K562 (cell line): ENCODE measurements at regions not wholly inside any gene's neighbourhood (a gene's known extent, or its start where the extent isn't known, plus 50 kb on each side); places are given as distances from the start of the nearest gene placed in this dataset.

Source experiments
- ATAC-seq: fragments of 200-7000 bp; cut with Tn5 transposase; 3 replicates; pipeline ENCODE4 v1.9.1; 2020; ENCODE audit warnings: moderate library complexity
- BruUV-seq: library from RNA; stranded (reverse); fragments of 400-500 nt; replicated peaks from 2 replicates; lab custom pipeline; 2021; lab: Mats Ljungman, UMichigan
- CTCF ChIA-PET: fragments of 300-600 bp; formaldehyde crosslinking; extraction: SDS; loops from one replicate; lab custom pipeline; 2021; ENCODE audit warnings: low intra/inter-chr PET ratio; lab: Yijun Ruan, JAX
- POLR2A ChIA-PET: fragments of 300-600, 350-650 bp; sonication (Branson Sonifier 250); formaldehyde crosslinking; extraction: SDS; loops from one replicate; lab custom pipeline; 2021; ENCODE audit warnings: antibody characterized with exemption, inconsistent platforms; lab: Yijun Ruan, JAX
- DNase-seq, 4 experiments: peaks; one replicate each; pipeline versions ENCODE4 v3.0.0 to v3.0.0-alpha.2; 2011 to 2018; ENCODE audit warnings: low spot score in 3 of 4, mixed read lengths in 3 of 4; ENCODE audit errors: extremely low read depth in 1 of 4
- FAIRE-seq: peaks from 2 replicates; lab custom pipeline; 2011; peaks lifted over from hg19 to GRCh38; lab: Jason Lieb, UNC
- H2AFZ ChIP-seq: 2 replicates; pipeline ENCODE4 v1.6.0; 2011; ENCODE audit warnings: low read depth, low read length, control low read depth, inconsistent platforms
- H3K27ac ChIP-seq: fragments of 200-600 bp; 3 replicates; pipeline ENCODE4 v1.8.0; 2011; ENCODE audit warnings: low read depth, mild to moderate bottlenecking, control low read depth, inconsistent platforms, low read length, moderate library complexity, mixed read lengths; ENCODE audit errors: extremely low read depth
- H3K27me3 ChIP-seq, 2 experiments: fragments of 300-600 bp in 1 of 2; 2 replicates in 1 of 2; 3 replicates in 1 of 2; pipeline versions ENCODE4 v1.6.0 to v1.8.0; 2011; ENCODE audit warnings: inconsistent platforms in 2 of 2, low read length in 2 of 2, mild to moderate bottlenecking in 1 of 2, mixed read lengths in 1 of 2, moderate library complexity in 1 of 2; ENCODE audit not compliant: control insufficient read depth in 2 of 2, insufficient read depth in 2 of 2
- H3K36me3 ChIP-seq: fragments of 300-600 bp; 3 replicates; pipeline ENCODE4 v1.8.0; 2011; ENCODE audit warnings: mild to moderate bottlenecking, low read length, inconsistent platforms; ENCODE audit not compliant: control insufficient read depth, insufficient read depth
- H3K4me1 ChIP-seq, 2 experiments: fragments of 200-600 bp in 1 of 2; replicated peaks in 1 of 2; 2 replicates in 1 of 2; 3 replicates in 1 of 2; pipeline versions ENCODE4 v1.5.1 to v1.8.0; 2011; ENCODE audit warnings: inconsistent platforms in 2 of 2, low read length in 2 of 2, mild to moderate bottlenecking in 1 of 2, mixed read lengths in 1 of 2, moderate library complexity in 1 of 2; ENCODE audit not compliant: control insufficient read depth in 2 of 2, insufficient read depth in 2 of 2
- H3K4me2 ChIP-seq: 2 replicates; pipeline ENCODE4 v1.6.1; 2011; ENCODE audit warnings: low read length, control low read depth, inconsistent platforms, mixed read lengths; ENCODE audit not compliant: insufficient read depth
- H3K4me3 ChIP-seq: fragments of 200-600 bp; sonication (generic), shearing (Covaris generic); 2 replicates; pipeline ENCODE4 v1.5.1; 2016; ENCODE audit warnings: control low read depth, inconsistent platforms
- H3K79me2 ChIP-seq: fragments of 200-600 bp; 3 replicates; pipeline ENCODE4 v1.8.0; 2011; ENCODE audit warnings: low read length, inconsistent platforms; ENCODE audit not compliant: control insufficient read depth, insufficient read depth
- H3K9ac ChIP-seq, 2 experiments: 2 replicates each; pipeline versions ENCODE4 v1.6.0 to v1.6.1; 2011; ENCODE audit warnings: low read depth in 2 of 2, low read length in 2 of 2, control low read depth in 1 of 2, inconsistent platforms in 1 of 2, mild to moderate bottlenecking in 1 of 2, mixed read lengths in 1 of 2; ENCODE audit not compliant: insufficient read depth in 1 of 2
- H3K9me1 ChIP-seq: one replicate; pipeline ENCODE4 v1.6.0; 2011; ENCODE audit warnings: inconsistent platforms, mild to moderate bottlenecking, low read length, moderate library complexity; ENCODE audit not compliant: control insufficient read depth, insufficient read depth
- H3K9me3 ChIP-seq: replicated peaks from 2 replicates; pipeline ENCODE4 v1.5.1; 2011; ENCODE audit warnings: low read depth, low read length, inconsistent platforms; ENCODE audit not compliant: control insufficient read depth, insufficient read depth
- H4K20me1 ChIP-seq: replicated peaks from 2 replicates; pipeline ENCODE4 v1.6.1; 2011; ENCODE audit warnings: low read length, inconsistent platforms, mixed read lengths; ENCODE audit not compliant: control insufficient read depth, insufficient read depth
- ARHGAP35 ChIP-seq: fragments of 450-650 bp; IDR thresholded peaks from 2 replicates; pipeline ENCODE4 v1.6.1; 2018; ENCODE audit not compliant: partially characterized antibody
- ATF3 ChIP-seq, 2 experiments: fragments of 450-650 bp in 1 of 2; sonication (generic) in 1 of 2; formaldehyde crosslinking in 1 of 2; IDR thresholded peaks in 1 of 2; conservative IDR thresholded peaks in 1 of 2; 2 replicates each; pipeline versions ENCODE4 v1.6.1 to v1.8.1; 2016 to 2023; ENCODE audit warnings: mild to moderate bottlenecking in 2 of 2, moderate library complexity in 2 of 2, inconsistent platforms in 1 of 2, missing genetic modification reagents in 1 of 2
- CBFA2T2 ChIP-seq: fragments of 450-650 bp; conservative IDR thresholded peaks from 2 replicates; pipeline ENCODE4 v1.6.1; 2017; ENCODE audit warnings: mild to moderate bottlenecking
- CBFA2T3 ChIP-seq: fragments of 450-650 bp; IDR thresholded peaks from 2 replicates; pipeline ENCODE4 v1.6.1; 2017
- DPF2 ChIP-seq: fragments of 450-650 bp; IDR thresholded peaks from 2 replicates; pipeline ENCODE4 v1.6.1; 2016
- FOS ChIP-seq: IDR thresholded peaks from 3 replicates; pipeline ENCODE4 v1.6.1; 2011; ENCODE audit not compliant: insufficient read length; ENCODE audit errors: extremely low read depth
- FOSL1 ChIP-seq: fragments of 200-800 bp; sonication (Bioruptor generic); conservative IDR thresholded peaks from 2 replicates; pipeline ENCODE4 v1.6.1; 2016; ENCODE audit warnings: missing genetic modification characterization, missing compliant biosample characterization
- FOXA1 ChIP-seq: fragments of 450-650 bp; IDR thresholded peaks from 2 replicates; pipeline ENCODE4 v1.6.1; 2016; ENCODE audit warnings: mild to moderate bottlenecking, borderline replicate concordance
- JUND ChIP-seq, 2 experiments: IDR thresholded peaks; 2 replicates in 1 of 2; 3 replicates in 1 of 2; pipeline ENCODE4 v1.6.1; 2011; ENCODE audit warnings: borderline replicate concordance in 2 of 2, low read depth in 2 of 2, low read length in 2 of 2, improper control_type of control experiment in 1 of 2, missing biosample characterization in 1 of 2, missing genetic modification characterization in 1 of 2, missing genetic modification reagents in 1 of 2
- NFE2 ChIP-seq: IDR thresholded peaks from 2 replicates; pipeline ENCODE4 v1.6.1; 2014; ENCODE audit warnings: antibody characterized with exemption, low read depth
- ZC3H11A ChIP-seq: IDR thresholded peaks from 2 replicates; pipeline ENCODE4 v1.6.1; 2012; ENCODE audit warnings: low read depth, low read length, improper control_type of control experiment
- ZNF140 ChIP-seq: fragments of 250-450 bp; sonication (Bioruptor Pico); IDR thresholded peaks from 2 replicates; pipeline ENCODE4 v1.8.0; 2021; ENCODE audit warnings: moderate library complexity, mild to moderate bottlenecking, inconsistent platforms
- ZNF740 ChIP-seq, 3 experiments: fragments of 200-800 bp in 1 of 3; sonication (Bioruptor generic) in 1 of 3; sonication (generic) in 1 of 3; formaldehyde crosslinking in 1 of 3; IDR thresholded peaks; 2 replicates each; pipeline versions ENCODE4 v1.6.1 to v1.8.0; 2016 to 2022; ENCODE audit warnings: mild to moderate bottlenecking in 2 of 3, missing compliant biosample characterization in 2 of 3, missing genetic modification characterization in 2 of 3, missing genetic modification reagents in 1 of 3
- WGBS: fragments of 100-300 bp; shearing (Covaris generic); methylation state at CpG from one replicate; pipeline ENCODE4 v1.1.6; 2016; ENCODE audit warnings: low coverage, mixed read lengths; ENCODE audit not compliant: insufficient coverage; ENCODE audit errors: missing lambda C conversion rate; 5-methylcytosine and 5-hydroxymethylcytosine counted together
- in situ Hi-C: fragments of 300-500 bp; cut with MboI; formaldehyde crosslinking; loops from 4 replicates; pipeline ENCODE4 v1.15.0; 2018; ENCODE audit warnings: inconsistent platforms, mixed read lengths
- intact Hi-C: fragments of 100-400 bp; cut with micrococcal nuclease; formaldehyde crosslinking; loops from 2 replicates; pipeline ENCODE4 v1.14.2; 2022

- H3K9me1 ChIP-seq, result no peaks in the 10 kb centered on the region
- H3K9ac ChIP-seq, result no peak overlapping the region
- ATAC-seq (peak; percentile 25; the same call in 2 of the 3 replicates), DNase-seq (no peak), FAIRE-seq (no peak)
- no peak overlapping the region for H3K4me2 ChIP-seq
- no TSS peak for BruUV-seq
- H3K4me3 ChIP-seq, result no peak overlapping the region
- CTCF ChIA-PET, result no interaction called here
- peaks cover 19 to 24% of the 10 kb centered on the region in 2 experiments; a peak in 4 of 5 replicates for H3K4me1 ChIP-seq
- WGBS, result 23% methylated on average over 8 of the region's 8 CpGs
- in situ Hi-C loops (no loop called here), intact Hi-C loops (no loop called here)
- no peaks in the 10 kb centered on the region for H3K36me3 ChIP-seq
- H4K20me1 ChIP-seq, result no peaks in the 10 kb centered on the region
- POLR2A ChIA-PET, result interaction anchor here (0.6 to 1.3 kb wide), 3 partner anchors 12 to 208 kb away, joined by 3 to 4 read pairs (median 3); no protein-coding TSS in a partner anchor
- H3K27me3 ChIP-seq, result no peaks in the 10 kb centered on the region
- H2AFZ ChIP-seq, result no peak overlapping the region
- no peaks in the 10 kb centered on the region for H3K9me3 ChIP-seq
- H3K27ac ChIP-seq, result no peak overlapping the region
- no peak for TF ChIP-seq ZNF140 (CRISPR knock-in tag)
- TF ChIP-seq FOXA1, result no peak
- peak; percentile 21; the same call in 1 of the 2 replicates for TF ChIP-seq CBFA2T3
- TF ChIP-seq DPF2, result 0 out of 2 replicates have a peak, but pooled peaks have one; percentile 16
- TF ChIP-seq JUND (IDR thresholded peaks at IDR 0.05; ENCODE audit: borderline replicate concordance, low read depth, low read length), result peak; percentile 77
- peak; percentile 67; the same call in 1 of the 3 replicates for TF ChIP-seq JUND (tag; IDR thresholded peaks at IDR 0.05; ENCODE audit: borderline replicate concordance, low read depth, low read length)
- TF ChIP-seq ZNF740 (CRISPR knock-in tag; IDR thresholded peaks at IDR 0.05), result no peak
- TF ChIP-seq ZNF740 (tag; IDR thresholded peaks at IDR 0.05), result no peak
- no peak for TF ChIP-seq ZC3H11A
- TF ChIP-seq CBFA2T2, result peak; percentile 14; the same call in 1 of the 2 replicates
- TF ChIP-seq FOS, result peak; percentile 4
- no peak for TF ChIP-seq ARHGAP35
- TF ChIP-seq ATF3 (IDR thresholded peaks at IDR 0.05), result peak; percentile 73
- TF ChIP-seq ATF3 (CRISPR knock-in tag; conservative IDR thresholded peaks at IDR 0.05), result no peak
- peak; percentile 71 for TF ChIP-seq FOSL1 (tag)
- peak; percentile 40 for TF ChIP-seq NFE2
- no peaks in the 10 kb centered on the region for H3K79me2 ChIP-seq
Measured at GRCh38 chr2:105595536-105595935, 149.2 kb upstream of the NCK2 start.
